ENCODE measurements at regions not wholly inside any gene's neighbourhood (a gene's known extent, or its start where the extent isn't known, plus 50 kb on each side); places are given as distances from the start of the nearest gene placed in this dataset.
"Not testable (repeated sequence)": the region's sequence is repeated elsewhere in the genome, so short reads cannot be mapped to it uniquely, and the experiment has no call there.

DNA sequence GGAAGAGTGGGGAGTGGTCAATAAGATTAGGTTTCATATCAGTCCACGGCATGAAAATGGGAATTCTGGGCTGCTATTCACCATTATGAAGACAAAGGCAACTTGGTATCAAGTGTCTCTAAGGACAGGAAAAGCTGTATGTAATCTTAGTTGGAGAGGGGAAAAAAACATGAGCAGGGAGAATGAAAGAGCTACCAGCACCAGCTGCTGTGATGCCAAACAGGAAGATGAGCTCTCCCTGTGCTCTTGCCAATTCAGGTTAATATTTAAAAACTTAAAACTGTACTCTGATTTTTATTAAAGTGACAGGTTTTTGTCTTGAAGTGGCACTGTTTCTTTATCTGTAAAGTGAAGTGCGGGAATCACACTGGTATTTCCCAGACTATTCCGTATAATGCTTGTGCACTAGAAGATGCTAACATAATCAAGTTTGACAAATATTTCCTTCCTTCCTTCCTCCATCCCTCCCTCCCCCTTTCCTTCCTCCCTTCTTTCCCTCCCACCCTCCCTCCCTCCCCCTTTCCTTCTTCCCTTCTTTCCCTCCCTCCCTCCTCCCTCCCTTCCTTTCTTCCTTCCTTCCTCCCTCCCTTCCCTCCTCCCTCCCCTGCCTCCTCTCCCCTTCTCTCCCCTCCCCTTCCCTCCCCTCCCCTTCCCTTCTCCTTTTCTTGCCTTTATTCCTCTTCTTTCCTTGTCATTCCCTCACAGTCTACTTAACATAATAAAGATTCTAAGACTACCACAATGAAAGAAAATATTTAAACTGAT lies 1383.0 kb upstream of the C9orf72 start:
- DNase-seq: peak in 1 of 2 experiments; percentile 67

- no peak for DNase-seq
Measured at GRCh38 chr9:28960602-28961001, 1387.3 kb upstream of the C9orf72 start.

DNA sequence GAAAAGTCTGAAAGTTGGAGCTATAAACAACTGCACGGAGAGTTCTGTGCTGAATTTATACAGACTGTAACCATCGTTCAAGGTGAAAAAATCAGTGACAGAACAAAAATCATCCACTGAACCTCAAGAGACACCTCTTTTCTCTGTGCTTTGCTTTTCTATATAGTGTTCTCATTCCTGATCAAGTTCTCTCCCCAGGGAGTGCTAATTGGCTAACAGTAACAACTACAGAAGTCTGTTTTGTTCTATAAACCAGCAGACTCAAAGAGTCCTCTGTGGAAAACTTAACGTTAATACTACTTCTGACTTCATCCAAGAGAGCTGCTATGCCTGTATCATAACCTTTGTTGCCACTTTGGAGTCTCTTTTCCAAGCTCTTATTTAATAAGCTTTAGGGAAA lies 1388.3 kb upstream of the C9orf72 start:
- peak in 1 of 2 experiments; percentile 23 for DNase-seq

GRCh38 chr9:28967226-28967625 lies 1393.9 kb upstream of the C9orf72 start:
- no peak for DNase-seq

DNA sequence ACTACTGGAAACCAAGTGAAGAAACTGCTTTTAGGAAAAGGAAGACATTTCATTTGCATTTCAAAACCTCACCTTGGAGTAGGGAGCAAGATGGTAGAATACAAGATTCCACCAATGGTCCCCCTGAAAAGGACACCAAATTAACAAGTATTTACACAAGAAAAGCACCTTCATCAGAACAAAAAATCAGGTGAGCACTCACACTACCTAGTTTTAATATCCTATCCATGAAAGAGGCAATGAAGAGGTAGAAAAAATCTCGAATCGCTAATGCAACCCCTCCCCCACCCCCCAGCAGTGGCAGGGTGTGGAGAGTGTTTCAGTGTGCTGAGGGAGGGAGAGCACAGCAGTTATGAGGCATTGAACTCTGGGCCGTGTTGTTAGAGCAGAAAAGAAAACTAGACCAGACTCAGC lies 1397.0 kb upstream of the C9orf72 start:
- DNase-seq: no peak

DNA sequence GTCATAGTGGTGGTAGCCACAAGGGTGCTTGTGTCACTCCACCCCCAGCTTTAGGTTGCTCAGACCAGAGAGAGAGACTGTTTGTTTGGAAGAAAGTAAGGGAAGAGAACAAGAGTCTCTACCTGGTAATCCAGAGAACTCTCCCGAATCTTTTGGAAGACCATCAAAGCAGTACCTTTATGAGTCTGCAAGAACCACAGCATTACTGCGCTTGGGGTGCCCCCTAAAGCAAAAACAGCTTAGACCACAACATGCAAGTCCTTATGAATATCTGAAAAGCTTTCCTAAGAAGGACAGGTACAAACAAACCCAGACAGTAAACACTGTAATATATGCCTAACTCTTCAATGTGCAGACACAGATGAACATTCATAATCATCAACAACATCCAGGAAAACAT lies 1398.6 kb upstream of the C9orf72 start:
- no peak for DNase-seq

GRCh38 chr9:28976250-28976649 lies 1403.0 kb upstream of the C9orf72 start:
- DNase-seq: no peak

DNA sequence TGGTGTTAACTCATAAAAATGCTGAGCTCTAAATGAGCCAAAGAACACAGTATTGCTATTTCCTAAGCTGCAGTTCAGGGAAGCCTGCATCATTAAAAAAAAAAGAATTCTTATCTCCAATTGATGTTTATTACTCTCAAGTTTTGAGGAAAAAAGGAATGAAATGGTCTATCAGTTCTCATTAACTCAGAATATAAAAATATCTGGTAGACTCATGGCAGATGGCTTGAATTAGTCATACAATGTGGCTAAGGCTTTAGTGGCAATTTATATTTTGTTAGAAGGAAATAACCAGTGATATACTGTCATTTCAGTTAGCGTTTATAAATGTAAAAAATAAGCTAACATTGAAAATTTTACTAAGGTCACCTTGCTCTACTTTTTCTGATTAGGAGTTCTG lies 1403.4 kb upstream of the C9orf72 start:
- peak in 1 of 2 experiments; percentile 45 for DNase-seq

DNA sequence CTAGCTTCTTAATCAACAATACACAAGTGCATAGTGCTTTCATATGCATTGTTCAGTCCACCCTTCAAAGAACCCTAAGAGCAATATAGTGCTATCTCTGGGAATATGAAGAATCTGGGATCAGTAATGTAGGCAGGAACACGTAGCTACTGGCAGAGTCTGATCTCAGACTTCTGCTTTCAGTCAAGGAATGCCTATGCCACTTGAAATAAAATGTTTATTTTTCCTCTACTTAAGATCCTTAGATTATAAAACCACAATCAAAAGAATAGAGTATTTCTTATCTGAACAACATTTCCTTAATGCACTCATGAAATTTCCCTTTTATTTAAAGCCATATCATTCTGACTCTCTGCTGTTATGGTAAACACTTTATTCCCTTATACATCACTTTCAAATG lies 1407.8 kb upstream of the C9orf72 start:
- DNase-seq: no peak

GRCh38 chr9:28981711-28982110 lies 1408.4 kb upstream of the C9orf72 start:
- DNase-seq: no peak

- DNase-seq: no peak
Measured at GRCh38 chr9:28984016-28984415, 1410.7 kb upstream of the C9orf72 start.

DNA sequence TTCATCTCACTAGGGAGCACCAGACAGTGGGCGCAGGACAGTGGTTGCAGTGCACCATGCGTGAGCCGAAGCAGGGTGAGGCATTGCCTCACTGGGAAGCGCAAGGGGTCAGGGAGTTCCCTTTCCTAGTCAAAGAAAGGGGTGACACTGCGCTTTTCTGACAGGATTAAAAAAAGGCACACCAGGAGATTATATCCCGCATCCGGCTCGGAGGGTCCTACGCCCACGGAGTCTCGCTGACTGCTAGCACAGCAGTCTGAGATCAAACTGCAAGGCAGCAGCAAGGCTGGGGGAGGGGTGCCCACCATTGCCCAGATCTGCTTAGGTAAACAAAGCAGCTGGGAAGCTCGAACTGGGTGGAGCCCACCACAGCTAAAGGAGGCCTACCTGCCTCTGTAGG lies 1416.7 kb upstream of the C9orf72 start:
- not testable (repeated sequence) for DNase-seq

- no peak for DNase-seq
Measured at GRCh38 chr9:28999057-28999456, 1425.8 kb upstream of the C9orf72 start.

GRCh38 chr9:28999806-29000205 lies 1426.5 kb upstream of the C9orf72 start:
- no peak for DNase-seq

DNA sequence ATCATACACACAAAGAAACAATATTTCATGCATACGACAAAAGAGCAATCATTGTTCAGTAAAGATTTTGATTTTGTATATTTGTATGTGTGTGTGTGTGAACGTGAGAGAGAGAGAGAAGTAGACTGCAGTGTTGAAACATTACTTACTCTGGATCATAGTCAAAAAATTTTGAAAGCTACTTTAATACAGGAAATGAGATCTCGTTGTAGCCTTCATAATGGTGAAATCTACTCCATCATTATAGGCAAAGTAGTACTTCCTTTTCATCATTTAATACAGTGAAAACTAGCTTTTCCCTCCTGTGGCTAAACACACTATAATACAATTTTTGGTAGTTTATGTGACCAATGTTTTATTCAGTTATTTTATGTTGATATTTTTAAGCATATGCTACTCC lies 1427.7 kb upstream of the C9orf72 start:
- DNase-seq: no peak

GRCh38 chr9:29004988-29005387 lies 1431.7 kb upstream of the C9orf72 start:
- DNase-seq: no peak

DNA sequence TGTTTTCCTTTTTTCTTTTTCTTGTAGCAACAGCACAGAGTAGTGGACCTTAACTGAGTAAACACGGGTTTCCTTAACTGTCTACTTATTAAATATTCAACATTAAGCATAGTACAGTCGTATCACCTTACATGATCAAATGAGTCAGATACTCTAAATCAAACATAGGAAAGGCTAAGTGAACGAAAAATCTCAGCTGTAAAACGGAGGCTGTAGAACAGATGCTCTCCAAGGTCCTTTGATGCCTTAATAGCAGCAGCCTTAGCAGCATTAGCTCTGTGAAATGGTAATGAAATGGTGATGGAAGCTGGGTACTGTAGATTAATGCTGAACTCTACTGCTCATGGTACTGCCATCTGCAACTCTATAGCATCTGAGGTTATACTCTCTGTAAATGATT lies 1433.3 kb upstream of the C9orf72 start:
- DNase-seq: no peak

DNA sequence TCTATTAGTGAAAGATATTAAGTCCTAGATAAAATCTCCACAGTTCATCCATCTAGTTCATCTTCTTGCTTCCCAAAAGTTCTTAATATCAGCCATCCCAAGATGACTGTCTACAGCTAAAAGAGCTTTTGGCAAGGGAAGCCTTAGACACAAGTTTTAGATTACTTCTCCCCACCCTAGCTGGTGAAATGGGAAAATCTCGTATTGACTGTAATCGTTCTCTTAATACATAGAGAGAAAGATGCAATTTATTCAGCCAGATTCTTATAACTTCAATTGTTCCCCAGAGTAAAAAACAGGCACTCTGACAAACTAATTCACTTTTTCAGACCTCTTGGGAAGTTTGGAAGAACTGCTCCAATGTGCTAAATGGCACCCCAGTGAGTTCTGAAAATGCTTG lies 1439.6 kb upstream of the C9orf72 start:
- DNase-seq: no peak

DNA sequence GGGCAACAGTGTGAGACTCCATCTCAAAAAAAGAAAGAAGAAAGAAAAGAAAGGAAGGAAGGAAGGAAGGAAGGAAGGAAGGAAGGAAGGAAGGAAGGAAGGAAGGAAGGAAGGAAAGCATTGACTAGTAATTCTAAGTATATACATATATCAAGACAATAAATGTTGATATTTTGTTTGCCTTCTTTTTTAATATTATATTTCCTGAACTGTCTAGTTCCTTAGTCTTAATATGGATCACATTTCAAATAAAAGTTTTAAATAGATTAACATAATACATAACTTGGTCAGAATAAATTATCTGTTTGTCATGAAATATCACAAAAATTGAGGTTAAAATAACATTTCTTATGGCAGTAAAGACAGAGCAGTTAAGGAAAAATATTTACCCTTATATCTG lies 1448.4 kb upstream of the C9orf72 start:
- no peak for DNase-seq

- DNase-seq: no peak
Measured at GRCh38 chr9:29038332-29038731, 1465.1 kb upstream of the C9orf72 start.

GRCh38 chr9:29039258-29039657 lies 1466.0 kb upstream of the C9orf72 start:
- no peak for DNase-seq

DNA sequence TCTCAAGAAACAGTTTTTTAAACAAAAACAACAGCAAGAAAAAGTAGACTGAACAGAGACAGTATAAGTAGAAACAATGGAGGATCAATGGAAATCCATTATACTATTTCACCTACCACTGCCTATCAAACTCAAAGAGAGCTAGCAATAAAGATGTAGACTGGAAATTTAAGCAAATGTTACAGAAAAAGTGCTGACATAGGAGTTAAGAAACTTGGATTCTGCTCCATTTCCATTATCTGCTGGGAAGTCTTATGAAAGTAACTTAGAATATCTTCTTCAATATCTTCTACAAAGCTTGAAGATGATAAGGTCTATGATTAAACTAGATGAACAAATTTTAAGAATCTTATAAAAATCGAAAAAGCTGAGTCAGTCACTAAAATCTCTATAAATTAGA lies 1469.8 kb upstream of the C9orf72 start:
- no peak for DNase-seq

GRCh38 chr9:29044959-29045358 lies 1471.7 kb upstream of the C9orf72 start:
- no peak for DNase-seq

DNA sequence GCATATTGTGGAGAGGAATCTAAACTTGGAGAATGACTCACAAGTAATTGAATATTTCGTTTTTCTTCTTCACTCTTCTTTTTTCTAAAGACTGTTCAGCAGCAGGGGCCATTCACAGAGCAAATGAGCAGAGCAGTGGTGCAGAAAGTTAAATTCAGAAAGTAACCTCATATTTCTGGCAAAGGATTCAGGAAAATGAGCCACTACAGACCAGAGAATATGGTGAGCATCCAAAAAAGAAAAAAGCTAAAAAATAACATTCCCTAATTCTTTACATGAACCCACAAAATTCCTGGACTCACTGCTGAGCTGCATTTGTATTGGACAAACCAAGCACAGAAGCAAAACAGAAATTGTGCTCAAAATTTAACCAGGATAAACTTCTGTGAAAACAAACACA lies 1486.8 kb upstream of the C9orf72 start:
- DNase-seq: peak; percentile 73 to 80

- no peak for DNase-seq
Measured at GRCh38 chr9:29062446-29062845, 1489.2 kb upstream of the C9orf72 start.
